Stimulated activated CD4-positive, alpha-beta T cell treated with anti-CD3 and anti-CD28 coated beads, Interleukin-15, amount 100 ng/mL, for 1 hour (primary cell): ENCODE measurements at regions not wholly inside any gene's neighbourhood (a gene's known extent, or its start where the extent isn't known, plus 50 kb on each side); places are given as distances from the start of the nearest gene placed in this dataset.

Experiments
- DNase-seq, 2 donors: peaks; one replicate each; pipeline ENCODE4 v3.0.0-alpha.2; 2020; ENCODE audit warnings: low read depth in 1 of 2, low spot score in 1 of 2

DNA sequence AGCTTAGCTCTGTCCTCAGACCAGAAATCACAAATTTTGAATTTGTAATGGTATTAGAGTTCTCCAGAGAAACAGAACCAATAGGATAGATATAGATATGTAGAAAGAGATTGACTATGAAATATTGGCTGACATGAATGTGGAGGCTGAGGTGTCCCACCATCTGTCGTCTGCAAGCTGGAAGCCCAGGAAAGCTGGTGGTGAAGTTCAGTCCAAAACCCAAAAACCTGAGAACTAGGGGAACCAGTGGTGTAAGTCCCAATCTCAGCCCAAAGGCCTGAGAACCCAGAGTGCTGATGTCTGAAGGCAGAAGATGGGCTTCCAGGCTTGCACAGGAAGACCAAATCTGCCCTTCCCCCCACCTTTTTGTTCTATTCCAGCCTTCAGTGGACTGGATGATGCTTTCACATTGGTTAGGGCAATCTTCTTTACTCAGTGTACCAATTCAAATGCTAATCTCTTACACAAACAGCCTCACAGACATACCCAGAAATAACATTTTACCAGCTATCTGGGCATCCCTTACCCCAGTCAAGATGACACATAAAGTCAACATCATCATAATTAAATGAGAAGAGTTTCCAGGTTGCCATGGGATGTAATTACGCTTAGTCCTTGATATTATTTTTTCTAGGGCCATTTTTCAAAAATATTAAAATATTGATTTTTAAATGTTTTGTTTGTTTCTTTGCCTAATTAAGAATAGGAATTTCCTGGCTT, 570.8 kb downstream of the UTRN start:
- DNase-seq = no peak

DNA sequence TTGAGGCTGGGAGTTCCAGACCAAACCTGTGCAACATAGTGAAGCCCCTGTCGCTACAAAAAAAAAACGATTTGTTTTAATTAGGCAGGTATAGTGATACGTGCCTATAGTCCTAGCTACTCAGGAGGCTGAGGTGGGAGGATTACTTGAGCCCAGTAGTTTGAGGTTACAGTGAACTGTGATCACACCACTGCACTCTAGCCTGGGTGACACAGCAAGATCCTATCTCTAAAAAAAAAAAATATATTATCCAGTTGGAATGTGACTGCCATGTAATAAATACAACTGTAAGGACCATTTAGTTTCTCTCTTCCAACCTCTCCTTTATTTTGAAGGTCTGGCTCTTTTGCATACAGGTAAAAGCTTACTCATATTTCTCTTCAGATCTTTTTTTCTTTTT, 571.5 kb downstream of the UTRN start:
- no peak for DNase-seq

DNA sequence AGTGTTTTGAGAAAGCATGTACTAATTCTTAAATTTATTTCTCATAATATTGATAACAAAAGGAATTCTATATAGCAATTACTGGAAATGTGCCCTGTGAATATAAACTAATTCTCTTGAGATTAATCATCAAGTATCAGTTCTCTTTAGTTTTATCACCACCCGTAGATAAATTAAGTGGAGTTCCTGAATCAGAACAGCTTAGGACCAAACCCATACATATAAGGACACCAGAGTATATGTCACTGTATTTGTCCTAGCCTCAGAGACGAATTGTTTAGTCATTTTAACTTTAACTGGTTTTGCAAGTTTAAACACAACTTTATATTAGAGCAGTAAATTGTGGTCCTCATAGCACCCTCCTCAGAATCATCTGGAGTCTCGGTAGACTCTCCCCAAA, 572.0 kb downstream of the UTRN start:
- no peak for DNase-seq

DNA sequence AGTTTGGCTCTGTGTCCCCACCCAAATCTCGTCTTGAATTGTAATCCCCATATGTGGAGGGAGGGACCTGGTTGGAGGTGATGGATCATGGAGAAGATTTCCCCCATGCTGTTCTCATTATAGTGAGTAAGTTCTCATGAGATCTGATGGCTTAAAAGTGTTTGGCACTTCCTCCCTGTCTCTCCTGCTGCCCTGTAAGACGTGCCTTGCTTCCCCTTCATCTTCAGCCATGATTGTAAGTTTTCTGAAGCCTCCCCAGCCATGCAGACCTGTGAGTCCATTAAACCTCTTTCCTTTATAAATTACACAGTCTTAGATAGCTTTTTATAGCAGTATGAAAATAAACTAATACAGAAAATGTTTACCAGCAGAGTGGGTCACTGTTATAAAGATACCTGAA, 577.6 kb downstream of the UTRN start:
- no peak for DNase-seq

DNA sequence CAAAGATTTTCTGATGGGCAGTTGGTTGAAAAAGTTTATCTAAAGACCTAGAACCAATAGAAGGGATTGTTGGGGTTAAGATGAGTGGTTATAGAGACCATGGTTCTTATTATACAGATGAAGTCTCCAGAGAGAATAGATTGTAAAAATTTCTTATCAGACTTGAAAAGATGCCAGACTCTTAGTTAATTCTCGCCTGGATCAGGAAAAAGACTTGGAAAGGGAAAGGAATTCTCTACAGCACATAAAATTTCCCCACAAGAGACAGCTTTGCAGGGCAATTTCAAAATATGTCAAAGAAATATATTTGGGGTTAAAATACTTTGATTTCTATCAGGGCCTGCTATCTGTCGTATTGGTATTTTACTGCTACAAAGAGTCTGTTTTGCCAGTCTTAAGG, 582.6 kb downstream of the UTRN start:
- no peak for DNase-seq

DNA sequence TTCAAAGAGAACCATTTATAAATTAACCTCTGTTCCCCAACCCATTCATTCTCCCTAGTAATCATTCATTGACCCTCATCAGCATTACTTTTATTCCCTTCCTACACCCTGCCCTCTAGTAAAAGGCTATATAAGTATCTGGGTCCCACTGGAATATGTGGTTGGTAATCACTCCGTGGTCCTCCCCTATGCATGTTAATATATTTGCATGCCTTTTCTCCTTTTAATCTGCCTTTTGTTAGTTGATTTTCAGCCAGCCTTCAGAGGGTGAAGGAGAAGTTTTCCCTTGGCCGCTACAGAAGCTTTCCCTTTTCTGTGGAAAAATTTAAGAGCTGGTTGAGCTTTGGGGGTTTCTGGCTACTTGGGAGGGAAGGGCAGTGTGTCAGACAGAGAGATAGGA, 585.6 kb downstream of the UTRN start:
- no peak for DNase-seq

DNA sequence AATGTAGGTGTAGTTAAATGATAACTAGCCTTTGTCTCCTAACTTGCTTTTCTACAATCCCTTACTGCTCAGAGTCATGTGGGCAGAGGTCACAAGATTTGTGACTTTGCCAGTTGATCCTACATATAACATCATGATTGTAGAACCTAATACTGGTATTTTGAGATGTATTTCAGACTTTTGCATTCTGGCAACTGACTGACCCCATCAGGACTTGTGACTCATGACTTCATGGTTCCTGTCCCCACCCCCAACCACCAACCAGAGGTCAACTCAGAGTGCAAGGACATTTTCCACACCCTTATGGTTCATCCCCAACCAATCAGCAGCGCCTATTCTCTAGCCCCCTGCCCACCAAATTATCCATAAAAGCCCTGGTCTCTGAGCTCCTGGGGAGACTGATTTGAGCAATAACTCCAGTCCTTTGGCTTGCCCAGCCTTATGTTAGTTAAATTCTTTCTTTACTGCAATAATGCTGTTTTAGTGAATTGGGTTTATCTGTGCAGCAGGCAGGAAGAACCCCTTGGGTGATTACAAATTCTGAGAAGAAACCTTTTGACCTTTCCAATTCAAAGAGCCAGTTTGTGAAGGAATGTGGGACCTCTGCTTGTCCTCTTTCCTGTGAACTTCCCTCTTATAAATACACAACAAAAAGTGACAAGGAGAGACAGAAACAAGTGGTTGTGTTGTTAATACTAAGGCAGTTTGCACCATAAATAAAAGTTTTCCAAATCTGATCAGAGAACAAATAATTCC, 588.7 kb downstream of the UTRN start:
- no peak for DNase-seq

DNA sequence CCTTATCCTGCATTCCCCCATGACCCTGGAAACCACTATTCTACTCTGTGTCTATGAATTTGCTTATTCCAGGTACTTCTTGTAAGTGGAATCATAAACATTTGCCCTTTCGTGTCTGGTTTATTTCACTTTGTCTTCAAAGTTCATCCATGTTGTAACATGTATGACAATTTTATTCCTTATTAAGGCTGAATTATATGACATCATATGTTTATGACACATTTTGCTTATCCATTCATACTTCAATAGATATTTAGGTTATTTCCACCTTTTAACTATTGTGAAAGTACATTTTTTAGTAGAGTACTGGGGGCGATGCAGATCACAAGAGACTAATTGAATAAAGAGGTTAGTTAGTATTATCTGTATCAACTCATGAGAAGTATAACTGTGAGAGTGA, 591.6 kb downstream of the UTRN start:
- DNase-seq = no peak

DNA sequence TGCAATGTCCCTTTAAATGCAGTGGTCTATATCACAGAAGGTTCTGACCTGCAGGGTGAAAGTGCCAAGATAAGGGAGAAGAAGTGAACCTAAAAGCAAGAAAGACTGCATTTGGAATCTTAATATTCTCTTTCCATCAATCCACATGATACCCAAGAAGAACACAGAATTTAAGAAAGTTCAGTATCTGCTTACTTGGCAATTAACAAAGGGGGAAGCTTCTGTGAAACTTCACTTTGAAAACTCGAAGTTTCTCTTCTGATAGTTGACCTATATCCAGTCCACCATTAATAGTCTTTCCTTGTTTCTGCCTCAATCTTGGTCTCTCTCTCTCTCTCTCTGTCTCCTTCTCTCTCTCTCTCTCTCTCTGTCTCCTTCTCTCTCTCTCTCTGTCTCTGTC, 592.0 kb downstream of the UTRN start:
- no peak for DNase-seq

DNA sequence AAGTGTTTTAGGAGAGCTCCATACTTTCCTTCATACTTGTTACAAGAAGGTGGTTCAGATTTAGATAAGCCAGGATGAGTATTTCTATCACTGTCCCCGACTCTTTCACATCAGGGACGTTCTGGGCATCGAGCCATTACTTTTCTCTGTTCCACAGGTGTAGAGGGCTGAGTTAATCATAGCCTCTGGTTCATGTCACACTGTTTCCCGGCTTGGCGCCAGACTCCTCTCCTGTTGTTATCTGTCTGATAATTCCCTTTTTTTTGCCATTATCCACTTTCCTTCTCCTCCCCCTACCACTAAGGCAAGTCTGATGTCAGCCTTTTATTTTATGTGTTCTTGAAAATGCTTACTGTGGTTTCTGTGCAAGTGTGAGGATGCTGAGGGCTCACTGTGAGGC, 593.4 kb downstream of the UTRN start:
- DNase-seq = no peak

DNA sequence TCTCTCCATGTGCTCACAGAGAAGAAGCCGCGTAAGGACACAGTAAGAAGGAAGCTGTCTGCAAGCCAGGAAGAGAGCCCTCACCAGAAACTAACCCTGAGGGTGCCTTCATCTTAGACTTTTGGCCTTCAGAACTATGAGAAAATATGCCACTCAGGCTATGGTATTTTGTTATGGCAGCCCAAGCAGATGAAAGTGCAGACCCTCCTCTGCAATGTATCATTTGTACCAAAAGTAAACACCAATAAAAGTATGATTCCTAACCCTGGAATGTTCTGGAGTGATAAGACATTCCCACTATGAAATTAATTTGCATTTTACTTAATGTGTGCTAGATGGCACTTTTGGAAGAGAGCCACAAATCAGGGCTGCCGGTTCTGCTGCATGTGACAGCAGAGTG, 594.3 kb downstream of the UTRN start:
- no peak for DNase-seq

DNA sequence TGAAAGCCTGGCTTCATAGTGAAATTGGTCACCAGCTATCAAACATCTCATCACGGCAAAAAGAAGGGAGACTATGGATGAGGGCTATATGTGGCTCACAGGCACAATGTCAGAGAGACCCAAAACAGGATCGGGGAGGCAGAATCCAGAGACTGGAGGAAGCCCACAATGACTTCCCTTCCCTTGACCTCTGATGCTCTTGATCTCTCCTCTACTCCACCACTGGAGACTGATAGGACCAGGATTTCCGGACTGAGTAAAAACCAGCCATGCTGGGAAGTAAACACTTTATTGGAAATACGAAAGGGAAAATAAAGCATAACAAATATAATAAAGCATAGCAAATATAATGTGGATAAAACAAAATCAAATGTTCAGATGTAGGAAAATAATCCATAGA, 597.3 kb downstream of the UTRN start:
- no peak for DNase-seq

DNA sequence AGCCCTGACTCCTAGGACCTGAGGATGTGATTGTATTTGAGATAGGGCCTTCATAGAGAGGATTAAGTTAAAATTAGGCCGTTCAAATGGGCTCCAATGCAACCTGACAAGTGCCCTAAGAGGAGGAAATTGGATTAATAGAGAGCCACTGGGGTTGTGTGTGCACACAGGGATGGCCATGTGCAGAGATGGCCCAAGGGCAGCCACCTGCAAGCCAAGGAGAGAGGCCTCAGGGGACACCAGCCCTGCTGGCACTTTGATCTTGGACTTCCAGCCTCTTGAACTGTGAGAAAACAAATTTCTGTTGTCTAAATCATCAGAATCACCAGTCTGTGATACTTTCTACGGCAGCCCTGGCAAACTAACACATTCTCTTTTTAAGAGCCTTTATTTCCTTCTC, 598.8 kb downstream of the UTRN start:
- no peak for DNase-seq

DNA sequence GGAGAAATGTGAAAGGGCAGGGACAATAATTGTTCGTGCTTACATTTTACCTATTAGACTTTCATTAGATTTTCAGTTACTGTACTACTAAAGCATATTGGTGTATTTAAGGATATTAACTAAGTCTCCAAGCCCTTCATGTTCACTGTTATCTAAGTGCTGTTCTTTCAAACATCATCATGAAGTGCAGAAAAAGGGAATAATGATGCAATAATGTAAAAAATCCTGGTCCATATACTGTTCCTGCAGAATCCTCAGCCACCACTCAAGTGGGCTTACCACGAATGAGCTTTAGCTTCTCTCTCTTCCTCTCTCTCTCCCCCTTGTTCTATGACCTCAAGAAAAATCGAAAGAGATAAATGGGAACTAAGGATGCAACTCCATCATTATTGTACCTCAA, 600.7 kb downstream of the UTRN start:
- no peak for DNase-seq

DNA sequence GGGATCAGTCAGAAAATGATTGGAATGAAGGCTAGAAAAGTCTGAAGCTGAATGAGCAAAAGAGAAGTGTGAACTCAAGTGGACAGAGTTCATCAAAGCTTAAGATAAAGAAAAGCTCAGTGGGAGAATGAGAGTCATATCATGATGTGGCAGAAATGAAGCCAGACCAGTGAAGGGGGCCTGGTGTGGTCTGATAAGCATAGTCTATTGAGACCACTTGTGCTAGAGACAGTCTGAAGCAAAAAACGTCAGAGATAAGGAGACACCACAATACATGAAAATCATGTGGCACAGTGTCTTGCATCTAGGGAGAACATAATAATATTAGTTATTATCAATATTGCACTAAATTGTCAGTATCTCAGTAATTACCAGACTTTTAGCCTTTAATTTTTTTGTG, 601.5 kb downstream of the UTRN start:
- DNase-seq = no peak

DNA sequence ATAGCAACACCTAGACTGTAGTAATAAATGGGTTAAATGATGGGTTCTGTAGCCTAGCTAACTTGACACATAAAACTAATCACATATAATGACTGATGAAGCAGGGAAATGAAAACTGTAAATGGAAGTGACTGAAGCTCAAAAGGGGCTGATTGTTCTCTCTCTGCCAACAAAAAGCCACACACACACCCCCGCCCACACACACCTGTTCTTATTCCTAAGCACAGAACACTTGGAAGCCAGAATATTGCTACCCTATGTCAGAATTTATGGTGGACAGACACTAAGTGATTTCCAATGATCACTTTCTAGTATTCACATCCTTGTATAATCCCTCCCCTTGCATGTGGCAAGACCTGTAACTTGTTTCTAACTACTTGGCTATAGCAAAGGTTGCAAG, 603.5 kb downstream of the UTRN start:
- no peak for DNase-seq

DNA sequence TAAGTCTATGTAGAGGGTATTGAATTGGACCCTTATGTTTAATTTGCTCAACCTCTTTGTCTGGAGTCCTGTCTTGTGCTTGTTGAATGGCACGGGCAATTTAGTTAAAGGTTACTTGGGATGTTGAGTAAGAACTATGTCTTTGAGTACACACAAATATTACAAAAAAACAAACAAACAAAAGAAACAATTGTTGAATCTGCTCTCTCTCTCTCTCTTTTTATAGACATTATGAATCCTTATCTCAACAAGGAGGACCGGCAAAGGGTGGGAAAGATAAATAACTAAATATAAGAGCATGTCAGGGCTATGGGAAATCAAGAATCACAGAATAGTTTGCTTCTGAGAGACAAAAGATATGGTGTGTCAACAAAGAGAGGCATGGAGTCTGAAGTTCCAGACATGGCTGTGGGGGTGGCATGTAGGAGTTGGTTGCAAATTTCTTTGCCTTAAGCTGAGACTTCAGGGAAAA, 608.6 kb downstream of the UTRN start:
- no peak for DNase-seq

DNA sequence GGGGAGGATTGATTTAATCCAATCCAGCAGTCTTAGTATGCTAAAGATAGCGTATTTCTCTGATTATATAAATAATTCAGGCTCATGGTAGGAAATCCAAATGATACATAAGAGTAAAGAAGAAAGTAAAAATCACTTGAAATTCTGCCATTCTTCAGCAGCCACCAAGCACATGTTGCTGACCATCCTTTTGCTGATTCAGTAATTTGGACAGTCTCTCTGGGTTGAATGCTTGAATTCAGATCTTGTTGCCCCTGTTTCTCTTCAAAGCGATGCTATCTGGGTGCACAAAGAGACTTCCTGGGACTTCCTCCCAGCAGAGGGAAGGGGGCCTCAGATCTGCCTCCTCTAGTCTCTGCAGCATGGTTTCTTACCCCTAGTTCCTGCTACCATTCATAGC, 609.1 kb downstream of the UTRN start:
- DNase-seq = no peak

DNA sequence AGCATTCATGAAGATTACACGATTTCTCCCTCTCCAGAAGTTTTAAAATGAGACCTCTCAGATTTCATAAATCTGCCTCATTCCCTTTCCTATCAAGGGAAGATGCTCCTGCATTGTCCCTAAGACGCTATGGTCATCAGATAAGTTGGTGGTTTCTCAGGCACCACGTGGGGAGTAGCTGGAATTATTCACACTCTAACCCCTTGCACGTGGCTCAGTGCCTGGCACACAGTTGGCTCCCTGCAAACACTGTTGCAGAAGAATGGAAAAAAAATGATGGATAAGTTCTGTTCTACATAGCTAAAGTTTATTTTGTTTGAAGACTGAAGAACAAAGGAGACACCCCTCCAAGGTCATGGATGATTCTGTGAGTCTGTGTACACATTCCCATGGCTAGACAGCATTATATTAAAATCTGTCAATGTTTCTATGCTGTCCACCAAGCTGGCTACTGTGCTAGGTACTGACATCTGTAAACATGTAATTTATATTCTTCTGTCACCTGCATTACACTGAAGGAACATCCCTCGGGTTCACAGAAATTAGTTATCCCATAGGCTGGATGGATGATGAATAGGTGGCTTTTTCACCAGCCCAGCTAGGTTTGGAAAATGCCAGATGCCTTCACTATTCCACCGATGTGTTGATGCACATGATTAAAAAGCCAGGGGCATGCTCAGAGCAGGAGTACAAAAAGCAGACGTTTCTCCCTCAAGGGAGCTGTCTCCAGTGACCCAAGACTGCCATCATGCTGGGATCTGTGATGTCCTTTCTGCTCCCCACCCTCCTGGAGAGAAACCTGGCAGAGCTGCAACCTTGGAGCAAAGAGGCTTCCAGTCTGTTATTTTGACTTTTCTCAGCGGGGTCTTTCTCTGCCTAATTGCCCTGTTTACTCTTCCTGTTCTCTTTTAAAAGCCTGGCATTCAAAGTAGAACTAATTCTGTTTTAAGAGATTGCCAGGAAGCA, 610.5 kb downstream of the UTRN start:
- DNase-seq = no peak

DNA sequence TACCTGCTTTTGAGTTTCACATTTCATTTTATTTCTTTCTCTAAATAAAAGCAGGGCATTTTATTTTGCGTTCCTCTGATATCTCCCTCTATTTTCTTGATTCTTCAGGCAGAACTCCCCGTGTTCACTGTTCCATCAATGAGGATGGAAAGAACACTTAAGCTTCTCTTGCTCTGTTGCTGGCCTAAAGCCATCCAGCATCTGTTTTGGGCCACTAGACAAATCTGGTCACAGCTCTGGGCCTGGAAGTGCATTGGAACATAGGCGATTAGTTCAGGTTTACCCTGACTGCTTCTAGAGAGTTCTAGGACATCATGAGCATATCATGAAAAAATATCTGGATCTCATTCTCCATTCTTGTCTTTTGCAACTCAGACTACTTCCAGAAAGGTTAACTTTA, 611.2 kb downstream of the UTRN start:
- DNase-seq = no peak

DNA sequence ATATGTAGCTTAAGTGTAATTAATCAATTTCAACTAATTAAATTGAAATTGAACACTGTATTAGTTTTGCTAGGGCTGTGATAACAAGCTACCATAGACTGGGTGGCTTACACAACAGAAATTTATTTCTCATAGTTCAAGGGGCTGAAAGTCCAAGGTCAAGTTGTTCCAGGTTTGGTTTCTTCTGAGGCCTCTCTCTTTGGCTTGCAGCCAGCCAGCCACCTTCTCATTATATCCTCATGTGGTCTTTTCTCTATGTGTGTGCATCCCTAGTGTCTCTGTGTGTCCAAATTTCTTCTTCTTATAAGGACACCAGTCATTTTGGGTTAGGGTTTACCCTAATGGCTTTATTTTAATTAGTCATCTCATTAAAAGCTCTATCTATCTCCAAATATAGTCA, 611.7 kb downstream of the UTRN start:
- DNase-seq = no peak

DNA sequence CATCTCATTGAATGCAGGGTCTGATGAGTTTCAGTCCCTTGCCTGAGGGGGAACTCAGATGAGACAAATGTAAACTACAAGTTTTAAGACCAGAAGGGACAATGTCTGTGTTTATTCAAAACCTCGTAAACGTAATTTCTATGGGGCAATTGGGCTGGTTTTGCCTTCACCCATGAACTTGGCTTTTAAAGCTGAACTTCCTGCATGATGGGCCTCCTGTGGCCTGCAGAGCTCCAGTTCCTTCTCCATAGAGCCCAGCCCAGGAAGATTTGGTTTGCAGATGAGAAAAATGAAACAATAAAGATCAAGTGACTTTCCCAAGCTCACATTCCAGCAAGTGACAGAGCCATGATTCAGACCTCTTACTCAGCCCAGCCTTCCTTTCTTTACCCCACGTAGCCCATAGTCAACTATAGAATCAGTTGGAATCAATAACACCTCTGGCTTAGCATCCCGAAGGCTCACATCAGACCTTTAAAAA, 612.3 kb downstream of the UTRN start:
- DNase-seq = no peak
